IMR-90 (cell line): ENCODE measurements at regions not wholly inside any gene's neighbourhood (a gene's known extent, or its start where the extent isn't known, plus 50 kb on each side); places are given as distances from the start of the nearest gene placed in this dataset.

Experiments
- ATAC-seq: fragments of 200-7000 bp; cut with Tn5 transposase; 2 replicates; pipeline ENCODE4 v1.9.1; 2020; ENCODE audit warnings: low read depth, mild to moderate bottlenecking, moderate library complexity
- BruUV-seq: library from RNA; stranded (reverse); fragments of 400-500 nt; replicated peaks from 2 replicates; lab custom pipeline; 2021; lab: Mats Ljungman, UMichigan
- CTCF ChIA-PET: fragments of 300-600 bp; formaldehyde crosslinking; extraction: SDS; loops from one replicate; lab custom pipeline; 2021; ENCODE audit warnings: antibody characterized with exemption; lab: Yijun Ruan, JAX
- POLR2A ChIA-PET: fragments of 300-600 bp; sonication (Branson Sonifier 250); formaldehyde crosslinking; loops from one replicate; lab custom pipeline; 2022; ENCODE audit warnings: antibody characterized with exemption; ENCODE audit not compliant: unreplicated experiment; lab: Charles Lee
- DNase-seq: peaks from one replicate; pipeline ENCODE4 v3.0.0; 2013
- H2AFZ ChIP-seq: replicated peaks from 2 replicates; pipeline ENCODE3; 2013; ENCODE audit warnings: low read length, mild to moderate bottlenecking; ENCODE audit not compliant: poor library complexity
- H2AK5ac ChIP-seq: 2 replicates; pipeline ENCODE4 v1.6.1; 2013; ENCODE audit warnings: low read depth, low read length, inconsistent platforms
- H2AK9ac ChIP-seq: replicated peaks from 2 replicates; pipeline ENCODE3; 2013; ENCODE audit warnings: mild to moderate bottlenecking, low read depth, low read length, moderate library complexity; ENCODE audit not compliant: poor library complexity
- H2BK120ac ChIP-seq: 2 replicates; pipeline ENCODE4 v1.6.1; 2013; ENCODE audit warnings: low read depth, low read length, inconsistent platforms
- H2BK15ac ChIP-seq: 3 replicates; pipeline ENCODE4 v1.6.1; 2013; ENCODE audit warnings: low read depth, low read length, inconsistent platforms
- H2BK20ac ChIP-seq: 2 replicates; pipeline ENCODE4 v1.6.1; 2013; ENCODE audit warnings: low read depth, mild to moderate bottlenecking, inconsistent platforms, low read length, moderate library complexity
- H2BK5ac ChIP-seq: 2 replicates; pipeline ENCODE4 v1.6.1; 2013; ENCODE audit warnings: mild to moderate bottlenecking, low read depth, low read length, inconsistent platforms; ENCODE audit not compliant: poor library complexity, severe bottlenecking
- H3K14ac ChIP-seq: replicated peaks from 2 replicates; pipeline ENCODE4 v1.6.1; 2013; ENCODE audit warnings: low read depth, low read length, inconsistent platforms
- H3K18ac ChIP-seq: 2 replicates; pipeline ENCODE4 v1.6.1; 2013; ENCODE audit warnings: low read depth, low read length, control low read depth
- H3K23ac ChIP-seq: 2 replicates; pipeline ENCODE4 v1.6.1; 2013; ENCODE audit warnings: low read depth, low read length, inconsistent platforms
- H3K27ac ChIP-seq: 2 replicates; pipeline ENCODE4 v1.5.1; 2013; ENCODE audit warnings: mild to moderate bottlenecking, control low read depth, low read length; ENCODE audit not compliant: insufficient read depth
- H3K27me3 ChIP-seq: 2 replicates; pipeline ENCODE4 v1.6.1; 2013; ENCODE audit warnings: low read length; ENCODE audit not compliant: control insufficient read depth, insufficient read depth
- H3K36me3 ChIP-seq: 2 replicates; pipeline ENCODE4 v1.6.1; 2013; ENCODE audit warnings: low read length, mixed read lengths; ENCODE audit not compliant: control insufficient read depth, insufficient read depth
- H3K4ac ChIP-seq: 2 replicates; pipeline ENCODE4 v1.6.1; 2013; ENCODE audit warnings: low read depth, low read length, inconsistent platforms
- H3K4me1 ChIP-seq: 2 replicates; pipeline ENCODE4 v1.6.1; 2013; ENCODE audit warnings: low read length, mixed read lengths; ENCODE audit not compliant: control insufficient read depth, insufficient read depth
- H3K4me2 ChIP-seq: 2 replicates; pipeline ENCODE4 v1.6.1; 2013; ENCODE audit warnings: low read depth, mild to moderate bottlenecking, control low read depth, low read length, moderate library complexity
- H3K4me3 ChIP-seq: 2 replicates; pipeline ENCODE4 v1.5.1; 2013; ENCODE audit warnings: low read depth, mild to moderate bottlenecking, control low read depth, low read length, moderate library complexity; ENCODE audit not compliant: insufficient read depth
- H3K56ac ChIP-seq: 2 replicates; pipeline ENCODE4 v1.6.1; 2013; ENCODE audit warnings: low read length, inconsistent platforms; ENCODE audit not compliant: insufficient read depth; ENCODE audit errors: extremely low read depth
- H3K79me1 ChIP-seq, 2 experiments: 2 replicates each; pipeline ENCODE4 v1.6.1; 2013; ENCODE audit warnings: low read length in 2 of 2, inconsistent platforms in 1 of 2, low read depth in 1 of 2
- H3K9ac ChIP-seq: 2 replicates; pipeline ENCODE4 v1.6.1; 2013; ENCODE audit warnings: low read depth, low read length, control low read depth
- H3K9me1 ChIP-seq: 2 replicates; pipeline ENCODE4 v1.6.1; 2013; ENCODE audit warnings: low read length, inconsistent platforms; ENCODE audit not compliant: insufficient read depth
- H3K9me3 ChIP-seq: 2 replicates; pipeline ENCODE4 v1.6.1; 2013; ENCODE audit warnings: low read length; ENCODE audit not compliant: control insufficient read depth, insufficient read depth
- H4K20me1 ChIP-seq: 2 replicates; pipeline ENCODE4 v1.6.1; 2013; ENCODE audit warnings: low read length, inconsistent platforms; ENCODE audit not compliant: insufficient read depth
- H4K5ac ChIP-seq: 2 replicates; pipeline ENCODE4 v1.6.1; 2013; ENCODE audit warnings: mild to moderate bottlenecking, low read depth, low read length, control low read depth
- H4K8ac ChIP-seq, 2 experiments: 2 replicates each; pipeline ENCODE4 v1.6.1; 2013; ENCODE audit warnings: low read depth in 2 of 2, low read length in 2 of 2, control low read depth in 1 of 2, inconsistent platforms in 1 of 2
- H4K91ac ChIP-seq: 2 replicates; pipeline ENCODE4 v1.6.1; 2013; ENCODE audit warnings: low read depth, low read length, inconsistent platforms; ENCODE audit not compliant: insufficient read depth
- BHLHE40 ChIP-seq: fragments of 150-350 bp; IDR thresholded peaks from 2 replicates; pipeline ENCODE4 v1.6.1; 2016; ENCODE audit warnings: mild to moderate bottlenecking, low read depth, low read length
- CEBPB ChIP-seq: IDR thresholded peaks from 2 replicates; pipeline ENCODE4 v1.6.1; 2012; ENCODE audit warnings: low read depth, low read length, improper control_type of control experiment
- CHD1 ChIP-seq: IDR thresholded peaks from 2 replicates; pipeline ENCODE4 v1.6.1; 2012; ENCODE audit warnings: low read depth, low read length, improper control_type of control experiment
- CTCF ChIP-seq: conservative IDR thresholded peaks from 2 replicates; pipeline ENCODE4 v1.5.1; 2012; ENCODE audit warnings: mild to moderate bottlenecking, low read depth, low read length, improper control_type of control experiment
- ELK1 ChIP-seq: fragments of 150-350 bp; IDR thresholded peaks from 2 replicates; pipeline ENCODE4 v1.6.1; 2016; ENCODE audit warnings: low read depth, mild to moderate bottlenecking, low read length, moderate library complexity, borderline replicate concordance
- FOS ChIP-seq: fragments of 150-350 bp; IDR thresholded peaks from 2 replicates; pipeline ENCODE4 v1.6.1; 2016; ENCODE audit warnings: low read depth, low read length
- MAFK ChIP-seq: IDR thresholded peaks from 2 replicates; pipeline ENCODE4 v1.6.1; 2012; ENCODE audit warnings: low read depth, low read length, improper control_type of control experiment
- MAZ ChIP-seq: IDR thresholded peaks from 2 replicates; pipeline ENCODE4 v1.6.1; 2012; ENCODE audit warnings: low read depth, mild to moderate bottlenecking, low read length, improper control_type of control experiment, moderate library complexity, borderline replicate concordance
- MXI1 ChIP-seq: IDR thresholded peaks from 2 replicates; pipeline ENCODE4 v1.6.1; 2012; ENCODE audit warnings: low read depth, mild to moderate bottlenecking, low read length, moderate library complexity, borderline replicate concordance
- NFE2L2 ChIP-seq: fragments of 150-350 bp; IDR thresholded peaks from 2 replicates; pipeline ENCODE4 v1.6.1; 2016; ENCODE audit warnings: low read depth, mild to moderate bottlenecking, low read length
- POLR2A ChIP-seq: IDR thresholded peaks from 2 replicates; pipeline ENCODE4 v1.6.1; 2012; ENCODE audit warnings: mild to moderate bottlenecking, low read depth, low read length
- RAD21 ChIP-seq: IDR thresholded peaks from 2 replicates; pipeline ENCODE4 v1.6.1; 2012; ENCODE audit warnings: low read length, improper control_type of control experiment
- RCOR1 ChIP-seq: IDR thresholded peaks from 2 replicates; pipeline ENCODE4 v1.6.1; 2012; ENCODE audit warnings: mild to moderate bottlenecking, low read length, improper control_type of control experiment; ENCODE audit not compliant: insufficient replicate concordance
- RFX5 ChIP-seq: IDR thresholded peaks from 2 replicates; pipeline ENCODE4 v1.8.0; 2012; ENCODE audit warnings: low read depth, mild to moderate bottlenecking, low read length, moderate library complexity
- SMC3 ChIP-seq: fragments of 150-350 bp; IDR thresholded peaks from 2 replicates; pipeline ENCODE4 v1.6.1; 2016; ENCODE audit warnings: low read depth, mild to moderate bottlenecking, antibody characterized with exemption, low read length, moderate library complexity
- USF2 ChIP-seq: fragments of 150-350 bp; IDR thresholded peaks from 2 replicates; pipeline ENCODE4 v1.6.1; 2017; ENCODE audit warnings: mild to moderate bottlenecking, antibody characterized with exemption, low read length, low read depth
- WGBS, 2 experiments: methylation state at CpG; one replicate each; pipeline versions ENCODE4 v1.1.5 to v1.1.7; 2013; ENCODE audit warnings: missing lambda C conversion rate in 2 of 2; ENCODE audit not compliant: insufficient read length in 1 of 2; ENCODE audit errors: extremely low coverage in 2 of 2; 5-methylcytosine and 5-hydroxymethylcytosine counted together
- dilution Hi-C: fragments of 300-500 bp; cut with HindIII; formaldehyde crosslinking; loops from one replicate; pipeline ENCODE4 v1.14.3; 2018; ENCODE audit warnings: low sequenced_read_pairs; ENCODE audit not compliant: unreplicated experiment
- in situ Hi-C: fragments of 300-500 bp; cut with MboI; formaldehyde crosslinking; loops from 3 replicates; pipeline ENCODE4 v1.14.3; 2019; ENCODE audit warnings: low sequenced_read_pairs, inconsistent platforms, mixed read lengths
- intact Hi-C: fragments of 100-400 bp; cut with micrococcal nuclease; formaldehyde crosslinking; loops from 2 replicates; pipeline ENCODE4 v1.10.0; 2022

- no peak overlapping the region for H3K4ac ChIP-seq
- no peaks in the 10 kb centered on the region for H4K20me1 ChIP-seq
- no peak overlapping the region for H2BK120ac ChIP-seq
- no peak overlapping the region for H2AFZ ChIP-seq
- H3K18ac ChIP-seq: no peak overlapping the region
- no TSS peak for BruUV-seq
- DNase-seq (no peak), ATAC-seq (no peak)
- H3K36me3 ChIP-seq: no peaks in the 10 kb centered on the region
- no peak overlapping the region for H3K23ac ChIP-seq
- H4K5ac ChIP-seq: no peak overlapping the region
- no peaks in the 10 kb centered on the region for H3K79me1 ChIP-seq
- POLR2A ChIA-PET: no interaction called here
- H3K9ac ChIP-seq: no peak overlapping the region
- CTCF ChIA-PET: no interaction called here
- H3K4me1 ChIP-seq: no peaks in the 10 kb centered on the region
- H3K9me1 ChIP-seq: no peaks in the 10 kb centered on the region
- H3K4me2 ChIP-seq: no peak overlapping the region
- H3K56ac ChIP-seq: no peak overlapping the region
- in situ Hi-C loops (no loop called here), intact Hi-C loops (no loop called here), dilution Hi-C loops (no loop called here)
- no peak overlapping the region for H3K4me3 ChIP-seq
- TF ChIP-seq POLR2A (no peak), RAD21 (no peak), MXI1 (no peak), MAZ (no peak), MAFK (no peak), BHLHE40 (no peak), USF2 (no peak), SMC3 (no peak), FOS (no peak), ELK1 (no peak), CEBPB (no peak), NFE2L2 (no peak), CTCF (no peak), RCOR1 (no peak), RFX5 (no peak), CHD1 (no peak)
- no peak overlapping the region for H4K91ac ChIP-seq
- H2BK15ac ChIP-seq: no peak overlapping the region
- H3K9me3 ChIP-seq: no peaks in the 10 kb centered on the region
- no peak overlapping the region for H3K27ac ChIP-seq
- no peak overlapping the region for H3K14ac ChIP-seq
- H3K27me3 ChIP-seq: no peaks in the 10 kb centered on the region
- no peak overlapping the region for H2BK20ac ChIP-seq
- H2BK5ac ChIP-seq: no peak overlapping the region
- H2AK9ac ChIP-seq: no peak overlapping the region
- no peak overlapping the region for H4K8ac ChIP-seq
- H2AK5ac ChIP-seq: no peak overlapping the region
- no CpG with 5 or more reads among the region's 3 CpGs for WGBS, 2 experiments
Measured at GRCh38 chr4:117267317-117267716, 181.9 kb upstream of the TRAM1L1 start.
